GM19238 (cell line): ENCODE measurements at regions not wholly inside any gene's neighbourhood (a gene's known extent, or its start where the extent isn't known, plus 50 kb on each side); places are given as distances from the start of the nearest gene placed in this dataset.

ENCODE experiments used
- DNase-seq: peaks from one replicate; pipeline ENCODE4 v3.0.0; 2011; ENCODE audit warnings: low spot score; ENCODE audit not compliant: insufficient read length

DNA sequence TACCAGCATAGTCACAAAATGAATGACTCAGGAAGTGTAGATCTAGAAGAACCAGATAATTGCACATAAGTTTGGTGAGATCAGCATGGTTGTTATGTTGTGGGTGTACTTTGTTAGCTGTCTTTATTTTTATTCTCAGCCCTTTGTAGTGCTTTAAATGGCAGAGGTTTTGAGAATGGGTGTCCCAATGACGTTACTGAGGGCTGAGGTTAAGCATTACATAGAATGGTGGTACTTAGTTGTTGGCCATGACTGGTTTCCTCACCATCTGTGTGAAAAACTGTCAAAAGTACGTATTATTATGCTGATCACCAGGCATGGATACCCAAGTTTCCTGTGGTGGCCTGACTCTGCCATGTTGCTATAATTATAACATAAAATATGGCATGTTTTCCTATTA lies 165.8 kb downstream of the UBE2E3 start:
- DNase-seq, result no peak

GRCh38 chr2:181149056-181149455 lies 168.7 kb downstream of the UBE2E3 start:
- DNase-seq, result no peak

DNA sequence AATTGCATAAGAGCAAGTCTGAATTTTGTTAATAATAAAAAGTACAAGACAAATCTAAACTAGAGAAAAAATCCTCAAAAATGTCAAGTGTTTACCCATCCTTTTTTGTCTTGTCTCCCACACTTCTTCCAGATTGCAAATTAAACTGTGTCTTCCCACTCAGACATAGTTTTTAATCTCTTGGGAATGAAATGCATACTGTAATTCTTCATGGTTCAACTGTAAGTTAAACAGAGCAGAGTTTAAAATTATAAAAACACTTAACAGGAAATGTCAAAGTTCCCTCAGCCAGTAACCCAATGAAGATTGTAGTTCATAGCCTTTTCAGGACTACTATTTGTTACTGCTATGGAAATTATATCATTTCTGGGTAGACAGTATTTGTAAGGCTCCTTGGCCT lies 171.8 kb downstream of the UBE2E3 start:
- no peak for DNase-seq

GRCh38 chr2:181152701-181153100 lies 172.3 kb downstream of the UBE2E3 start:
- no peak for DNase-seq

- DNase-seq, result no peak
Measured at GRCh38 chr2:181153886-181154285, 173.5 kb downstream of the UBE2E3 start.

GRCh38 chr2:181157326-181157725 lies 176.9 kb downstream of the UBE2E3 start:
- DNase-seq, result no peak

GRCh38 chr2:181158427-181158826 lies 178.0 kb downstream of the UBE2E3 start:
- no peak for DNase-seq

DNA sequence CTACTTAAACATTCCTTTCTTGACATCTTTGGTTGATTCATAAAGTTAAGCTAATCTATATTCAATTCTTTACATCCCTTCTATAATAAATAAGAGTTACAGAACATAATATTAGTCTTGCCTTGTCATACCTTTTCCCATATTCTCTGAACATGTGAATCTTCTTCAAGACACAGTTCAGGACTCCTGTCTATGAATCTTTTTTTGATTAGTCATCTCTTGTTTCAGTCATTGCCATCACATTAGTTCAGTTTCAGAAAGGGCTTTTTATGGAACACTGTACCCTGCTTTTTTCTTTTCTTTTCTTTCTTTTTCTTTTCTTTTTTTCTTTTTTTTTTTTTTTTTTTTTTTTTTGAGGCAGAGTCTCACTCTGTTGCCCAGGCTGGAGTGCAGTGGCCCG lies 181.2 kb downstream of the UBE2E3 start:
- no peak for DNase-seq

- DNase-seq, result no peak
Measured at GRCh38 chr2:181163139-181163538, 182.7 kb downstream of the UBE2E3 start.

GRCh38 chr2:181163691-181164090 lies 183.3 kb downstream of the UBE2E3 start:
- no peak for DNase-seq

GRCh38 chr2:181164699-181165098 lies 184.3 kb downstream of the UBE2E3 start:
- no peak for DNase-seq

DNA sequence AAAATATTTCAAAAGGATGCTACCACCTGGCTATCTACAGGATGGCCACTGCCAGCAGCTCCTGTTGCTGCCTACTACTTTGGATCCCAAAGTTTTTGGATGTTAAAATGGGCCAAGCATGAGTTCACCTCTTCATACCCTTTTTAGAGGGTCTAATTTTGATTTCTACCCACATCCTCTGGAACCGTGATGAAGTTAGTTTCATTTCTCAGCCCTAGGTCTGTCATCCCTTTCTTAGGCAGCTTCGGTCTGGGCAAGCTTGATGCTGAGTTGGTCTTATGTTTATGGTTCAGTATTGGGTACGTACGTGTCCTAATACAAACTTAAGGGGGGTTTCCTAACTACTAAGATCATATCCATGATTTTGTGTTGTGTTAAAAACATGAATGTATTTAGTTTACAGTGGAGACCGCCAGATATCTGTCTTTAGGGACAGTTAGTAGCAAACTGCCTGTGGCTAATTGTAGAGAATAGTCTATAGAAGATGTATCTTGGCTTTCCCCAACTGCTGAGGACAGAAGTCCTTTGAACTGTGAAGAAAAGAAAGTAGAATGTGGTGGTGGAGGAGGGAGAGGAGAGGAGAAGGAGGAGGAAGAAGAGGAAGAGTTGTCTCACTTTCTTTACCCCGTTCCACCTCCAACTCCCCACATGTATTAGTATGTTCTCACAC lies 184.9 kb downstream of the UBE2E3 start:
- DNase-seq, result peak; percentile 11

- DNase-seq, result no peak
Measured at GRCh38 chr2:181169503-181169902, 189.1 kb downstream of the UBE2E3 start.

DNA sequence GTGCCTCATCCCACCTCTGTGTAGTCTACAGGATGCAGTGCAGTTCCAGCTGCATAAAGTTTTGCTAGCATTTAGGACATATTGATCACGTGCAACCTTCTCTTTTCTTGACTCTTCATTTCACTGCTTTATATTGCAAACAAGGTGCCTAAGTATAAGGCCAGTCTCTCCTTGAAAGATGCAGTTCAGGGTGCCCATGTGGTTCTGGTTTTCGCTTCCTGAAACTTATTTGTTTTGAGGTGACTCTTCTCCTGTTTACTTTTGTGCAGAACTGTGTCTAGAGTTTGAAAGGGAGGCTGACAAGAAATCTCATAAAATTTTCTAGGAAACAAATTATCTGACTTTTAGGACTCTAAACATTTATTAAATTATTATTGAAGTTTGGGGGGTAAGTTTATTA lies 189.9 kb downstream of the UBE2E3 start:
- no peak for DNase-seq

- no peak for DNase-seq
Measured at GRCh38 chr2:181172676-181173075, 192.3 kb downstream of the UBE2E3 start.

- DNase-seq, result no peak
Measured at GRCh38 chr2:181174611-181175580, 194.5 kb downstream of the UBE2E3 start.

- no peak for DNase-seq
Measured at GRCh38 chr2:181176540-181176939, 196.1 kb downstream of the UBE2E3 start.

DNA sequence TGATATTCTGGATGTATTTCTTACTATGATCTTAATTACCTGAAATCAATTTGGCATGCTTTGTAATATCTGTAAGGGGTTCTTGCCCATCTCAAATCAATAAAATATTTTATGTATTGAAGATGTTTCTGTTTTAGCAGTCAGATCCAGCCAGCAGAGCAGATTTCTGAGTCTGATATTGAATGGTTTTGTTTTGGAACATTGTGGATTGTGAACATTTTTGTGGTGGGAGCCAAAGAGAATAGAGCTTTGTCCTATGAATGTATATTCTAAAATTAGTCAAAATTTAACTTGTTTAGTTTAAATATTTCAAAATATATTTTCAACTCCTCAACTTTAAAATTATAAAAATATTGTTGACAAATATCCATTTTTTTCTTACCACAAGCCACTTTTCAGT lies 197.0 kb downstream of the UBE2E3 start:
- DNase-seq, result no peak

GRCh38 chr2:181178130-181178529 lies 197.7 kb downstream of the UBE2E3 start:
- DNase-seq, result no peak

DNA sequence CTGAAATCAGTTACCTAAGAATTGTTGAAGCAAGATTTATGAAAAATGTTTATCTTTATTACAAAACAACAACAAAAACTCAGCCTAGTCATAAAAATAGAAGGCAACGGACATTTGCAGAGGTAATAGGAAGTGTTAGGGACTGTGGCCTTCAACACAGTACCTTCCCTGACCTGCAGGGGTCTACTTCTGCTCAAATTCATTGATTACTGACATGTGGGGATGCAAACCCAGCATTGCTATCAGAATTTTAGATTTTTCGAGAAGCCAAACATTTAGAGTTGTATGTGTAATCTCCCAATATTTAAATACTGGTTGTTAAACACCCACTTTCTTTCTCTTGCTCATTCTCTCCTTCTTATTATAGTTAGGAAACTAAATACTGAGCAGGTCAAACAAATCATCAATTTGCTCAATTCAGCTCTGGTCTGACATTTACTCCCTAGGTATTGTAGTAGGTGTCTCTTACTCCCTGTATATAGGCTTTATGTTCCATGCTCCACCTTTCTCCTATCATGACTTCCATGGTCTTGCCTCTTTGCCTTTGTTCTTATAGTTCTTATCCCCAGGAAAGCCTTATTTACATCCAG lies 198.5 kb downstream of the UBE2E3 start:
- DNase-seq, result no peak

DNA sequence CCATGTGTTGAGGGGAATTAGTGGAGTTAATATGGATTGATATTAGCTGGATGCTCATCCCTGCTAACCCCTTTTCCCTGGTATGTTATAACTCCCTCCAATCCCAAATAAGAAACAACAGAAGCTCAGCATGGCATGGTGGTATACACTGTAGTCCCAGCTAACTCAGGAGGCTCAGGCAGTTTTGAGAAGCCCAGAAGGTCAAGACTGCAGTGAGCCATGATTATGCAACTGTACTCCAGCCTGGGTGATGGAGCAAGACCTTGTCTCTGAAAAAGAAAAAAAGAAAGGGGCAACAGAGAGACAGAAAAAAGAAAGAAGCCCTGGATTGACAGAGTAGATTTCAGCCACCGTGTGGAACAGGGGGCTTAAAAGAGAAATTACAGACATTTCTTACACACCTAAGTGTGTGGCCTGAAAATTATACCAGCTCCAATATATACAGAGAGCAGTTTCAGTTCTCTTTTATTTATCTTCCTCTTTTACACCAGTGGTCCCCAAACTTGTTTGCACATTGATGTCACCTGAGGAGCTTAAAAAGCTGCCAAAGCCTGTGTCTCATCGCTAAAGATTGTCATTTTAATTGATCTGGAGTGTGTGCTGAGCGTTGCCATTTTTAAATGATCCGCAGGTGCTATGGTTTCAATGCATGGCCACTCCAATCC lies 203.6 kb downstream of the UBE2E3 start:
- DNase-seq, result no peak

- DNase-seq, result no peak
Measured at GRCh38 chr2:181185421-181185820, 205.0 kb downstream of the UBE2E3 start.
